HCT116 (cell line): ENCODE measurements at regions not wholly inside any gene's neighbourhood (a gene's known extent, or its start where the extent isn't known, plus 50 kb on each side); places are given as distances from the start of the nearest gene placed in this dataset.

Experiments used
- ATAC-seq: fragments of 200-7000 bp; cut with Tn5 transposase; 2 replicates; pipeline ENCODE4 v1.9.1; 2020; ENCODE audit warnings: mild to moderate bottlenecking, moderate library complexity
- BruUV-seq: library from RNA; stranded (reverse); fragments of 400-500 nt; replicated peaks from 2 replicates; lab custom pipeline; 2021; lab: Mats Ljungman, UMichigan
- CTCF ChIA-PET: fragments of 300-600 bp; sonication (Branson Sonifier 250); formaldehyde crosslinking; loops from one replicate; lab custom pipeline; 2021; ENCODE audit warnings: antibody characterized with exemption; lab: Charles Lee
- POLR2A ChIA-PET: fragments of 300-600, 350-600 bp; sonication (Branson Sonifier 250); formaldehyde crosslinking; loops from one replicate; lab custom pipeline; 2021; ENCODE audit warnings: antibody characterized with exemption; lab: Charles Lee
- RAD21 ChIA-PET, 2 experiments: fragments of 300-600 bp; sonication (Branson Sonifier 250); formaldehyde crosslinking; loops; one replicate each; lab custom pipeline; 2023; ENCODE audit warnings: low total read pairs in 2 of 2; ENCODE audit not compliant: uncharacterized antibody in 2 of 2, unreplicated experiment in 2 of 2, low non-redundant PET in 1 of 2; lab: Charles Lee
- DNase-seq: peaks from one replicate; pipeline ENCODE4 v3.0.0-alpha.2; 2010; ENCODE audit warnings: low read depth, low spot score
- H2AFZ ChIP-seq: fragments of 200-600 bp; shearing (Covaris generic), sonication (generic); 2 replicates; pipeline ENCODE4 v1.6.1; 2017; ENCODE audit warnings: low read depth, mixed run types, mixed read lengths, antibody characterized with exemption, low read length; ENCODE audit not compliant: poor library complexity, severe bottlenecking
- H3K27ac ChIP-seq: 2 replicates; pipeline ENCODE4 v1.5.1; 2012; ENCODE audit warnings: low read depth, low read length
- H3K27me3 ChIP-seq: fragments of 200-600 bp; sonication (generic); 2 replicates; pipeline ENCODE4 v1.6.1; 2016; ENCODE audit warnings: mixed run types, low read length, mixed read lengths; ENCODE audit not compliant: insufficient read depth
- H3K36me3 ChIP-seq, 2 experiments: fragments of 200-500 bp in 1 of 2; fragments of 200-600 bp in 1 of 2; sonication (Bioruptor generic) in 1 of 2; sonication (generic) in 1 of 2; 2 replicates each; pipeline versions ENCODE4 v1.5.1 to v1.6.1; 2014 to 2016; ENCODE audit warnings: low read length in 2 of 2, inconsistent platforms in 1 of 2, mixed read lengths in 1 of 2, mixed run types in 1 of 2; ENCODE audit not compliant: insufficient read depth in 2 of 2, control insufficient read depth in 1 of 2
- H3K4me1 ChIP-seq, 2 experiments: fragments of 200-600 bp in 1 of 2; sonication (generic) in 1 of 2; 2 replicates each; pipeline versions ENCODE4 v1.5.1 to v1.6.1; 2012 to 2017; ENCODE audit warnings: low read length in 2 of 2, inconsistent platforms in 1 of 2, mild to moderate bottlenecking in 1 of 2, mixed read lengths in 1 of 2, mixed run types in 1 of 2, moderate library complexity in 1 of 2; ENCODE audit not compliant: insufficient read depth in 2 of 2, control insufficient read depth in 1 of 2
- H3K4me2 ChIP-seq: fragments of 200-600 bp; sonication (generic); 2 replicates; pipeline ENCODE4 v1.6.1; 2017; ENCODE audit warnings: mixed run types, low read length, mixed read lengths
- H3K4me3 ChIP-seq, 2 experiments: fragments of 200-600 bp in 1 of 2; sonication (generic) in 1 of 2; replicated peaks in 1 of 2; 2 replicates each; pipeline ENCODE4 v1.5.1; 2011 to 2016; ENCODE audit warnings: low read length in 2 of 2, control low read depth in 1 of 2, low read depth in 1 of 2, mild to moderate bottlenecking in 1 of 2, mixed read lengths in 1 of 2, mixed run types in 1 of 2
- H3K79me2 ChIP-seq: fragments of 200-600 bp; sonication (generic); 2 replicates; pipeline ENCODE4 v1.6.1; 2017; ENCODE audit warnings: mild to moderate bottlenecking, mixed run types, low read length, moderate library complexity, mixed read lengths; ENCODE audit not compliant: insufficient read depth
- H3K9ac ChIP-seq: fragments of 200-600 bp; sonication (generic); 2 replicates; pipeline ENCODE4 v1.6.1; 2016; ENCODE audit warnings: low read length, mixed read lengths
- H3K9me2 ChIP-seq: fragments of 200-600 bp; sonication (generic), shearing (Covaris generic); 2 replicates; pipeline ENCODE4 v1.6.1; 2017; ENCODE audit warnings: mixed run types, mild to moderate bottlenecking, moderate library complexity; ENCODE audit not compliant: insufficient read depth
- H3K9me3 ChIP-seq, 2 experiments: fragments of 200-500 bp in 1 of 2; fragments of 200-600 bp in 1 of 2; sonication (Bioruptor generic) in 1 of 2; sonication (generic) in 1 of 2; 2 replicates each; pipeline ENCODE4 v1.6.1; 2014 to 2017; ENCODE audit warnings: low read length in 2 of 2, mixed read lengths in 2 of 2, inconsistent platforms in 1 of 2, low read depth in 1 of 2, mild to moderate bottlenecking in 1 of 2, mixed run types in 1 of 2, moderate library complexity in 1 of 2; ENCODE audit not compliant: control insufficient read depth in 1 of 2, insufficient read depth in 1 of 2
- H4K20me1 ChIP-seq: fragments of 200-600 bp; sonication (generic), shearing (Covaris generic); 2 replicates; pipeline ENCODE4 v1.6.1; 2017; ENCODE audit warnings: mixed run types, mild to moderate bottlenecking, moderate library complexity; ENCODE audit not compliant: insufficient read depth
- ATF3 ChIP-seq: IDR thresholded peaks from 2 replicates; pipeline ENCODE4 v1.6.1; 2012
- CTCF ChIP-seq, 3 experiments: fragments of 200-600 bp in 1 of 3; sonication (generic) in 1 of 3; IDR thresholded peaks in 2 of 3; conservative IDR thresholded peaks in 1 of 3; 2 replicates each; pipeline ENCODE4 v1.5.1; 2012 to 2017; ENCODE audit warnings: low read depth in 2 of 3, low read length in 2 of 3, antibody characterized with exemption in 1 of 3, borderline replicate concordance in 1 of 3, control low read depth in 1 of 3, mild to moderate bottlenecking in 1 of 3, mixed read lengths in 1 of 3, mixed run types in 1 of 3, moderate library complexity in 1 of 3; ENCODE audit not compliant: insufficient read depth in 1 of 3
- FOSL1 ChIP-seq: IDR thresholded peaks from 2 replicates; pipeline ENCODE4 v1.6.1; 2012; ENCODE audit warnings: low read depth
- JUND ChIP-seq: IDR thresholded peaks from 2 replicates; pipeline ENCODE4 v1.6.1; 2012
- RAD21 ChIP-seq: IDR thresholded peaks from 2 replicates; pipeline ENCODE4 v1.6.1; 2012; ENCODE audit warnings: low read depth, mild to moderate bottlenecking
- intact Hi-C: fragments of 100-400 bp; cut with micrococcal nuclease; formaldehyde crosslinking; loops from 2 replicates; pipeline ENCODE4 v1.10.0; 2022

GRCh38 chr10:118106426-118106825 lies 59.7 kb upstream of the RAB11FIP2 start:
- no peak overlapping the region for H2AFZ ChIP-seq
- peak; percentile 87 for ATAC-seq
- intact Hi-C loops: loop anchor here (2.0 to 10.0 kb wide), 4 partner anchors 246 to 610 kb away; no protein-coding TSS in a partner anchor
- H4K20me1 ChIP-seq: no peaks in the 10 kb centered on the region
- H3K4me3 ChIP-seq: no peak overlapping the region
- no peak overlapping the region for H3K4me2 ChIP-seq
- ChIA-PET POLR2A (no interaction called here), CTCF (interaction anchor here (0.6 to 1.3 kb wide), 9 partner anchors 8 to 890 kb away, joined by 3 to 7 read pairs (median 3); no protein-coding TSS in a partner anchor), RAD21 (no interaction called here)
- TF ChIP-seq RAD21 (peak; percentile 71), CTCF (IDR thresholded peaks at IDR 0.05 in 2 of 3, conservative IDR thresholded peaks at IDR 0.05 in 1 of 3; ENCODE audit: borderline replicate concordance in 1 of 3, insufficient read depth in 1 of 3, low read depth in 2 of 3, low read length in 2 of 3) (peak; percentile 51 to 71 (median 69); a peak in 5 of 6 replicates), JUND (no peak), FOSL1 (no peak)
- peak; percentile 8 for DNase-seq
- H3K27me3 ChIP-seq: no peaks in the 10 kb centered on the region
- H3K36me3 ChIP-seq: no peaks in the 10 kb centered on the region
- no peak overlapping the region for H3K27ac ChIP-seq
- H3K9me2 ChIP-seq: no peaks in the 10 kb centered on the region
- H3K79me2 ChIP-seq: no peaks in the 10 kb centered on the region
- H3K9ac ChIP-seq: no peak overlapping the region
- H3K4me1 ChIP-seq: no peaks in the 10 kb centered on the region
- BruUV-seq: no TSS peak
- no peaks in the 10 kb centered on the region for H3K9me3 ChIP-seq

GRCh38 chr10:118102121-118102520 lies 55.4 kb upstream of the RAB11FIP2 start:
- intact Hi-C loops: loop anchor here (10.0 kb wide), 1 partner anchor 377 kb away; no protein-coding TSS in a partner anchor
- CTCF ChIA-PET: no interaction called here

More at GRCh38 chr10:118102121-118102520, 55.4 kb upstream of the RAB11FIP2 start:
- Histone ChIP-seq H3K27me3 (no peaks in the 10 kb centered on the region), H4K20me1 (no peaks in the 10 kb centered on the region), H3K9me3 (no peaks in the 10 kb centered on the region), H3K9me2 (no peaks in the 10 kb centered on the region), H3K9ac (no peak overlapping the region), H3K4me2 (no peak overlapping the region), H3K4me1 (no peaks in the 10 kb centered on the region), H3K27ac (no peak overlapping the region), H2AFZ (no peak overlapping the region), H3K36me3 (no peaks in the 10 kb centered on the region), H3K4me3 (no peak overlapping the region), H3K79me2 (no peaks in the 10 kb centered on the region)
- TF ChIP-seq ATF3 (no peak), RAD21 (peak; percentile 19; the same call in 1 of the 2 replicates)
- ATAC-seq (no peak), DNase-seq (no peak)
- ChIA-PET RAD21 (no interaction called here), POLR2A (no interaction called here)
- no TSS peak for BruUV-seq
